CD4-positive, alpha-beta T cell treated with Interleukin-10 for 1 hour (primary cell): ENCODE measurements at regions not wholly inside any gene's neighbourhood (a gene's known extent, or its start where the extent isn't known, plus 50 kb on each side); places are given as distances from the start of the nearest gene placed in this dataset.

Experiments
- DNase-seq: peaks from one replicate; pipeline ENCODE4 v3.0.0-alpha.2; 2020

- no peak for DNase-seq
These were observed 280.4 kb downstream of the TDRD15 start for GRCh38 chr2:21404137-21404536.

- no peak for DNase-seq
These were observed 281.3 kb downstream of the TDRD15 start for GRCh38 chr2:21404827-21405625.

GRCh38 chr2:21406386-21406785, 282.6 kb downstream of the TDRD15 start:
- no peak for DNase-seq

GRCh38 chr2:21406911-21407310, 283.1 kb downstream of the TDRD15 start:
- DNase-seq = no peak

GRCh38 chr2:21407851-21408250, 284.1 kb downstream of the TDRD15 start:
- DNase-seq = no peak

GRCh38 chr2:21411741-21412140, 288.0 kb downstream of the TDRD15 start:
- DNase-seq = no peak

GRCh38 chr2:21412944-21413443, 289.2 kb downstream of the TDRD15 start:
- DNase-seq = no peak

- no peak for DNase-seq
These were observed 291.5 kb downstream of the TDRD15 start for GRCh38 chr2:21415234-21415633.

GRCh38 chr2:21416226-21416625, 292.5 kb downstream of the TDRD15 start:
- DNase-seq = no peak

- DNase-seq = no peak
These were observed 294.7 kb downstream of the TDRD15 start for GRCh38 chr2:21418456-21418855.

GRCh38 chr2:21420553-21421335, 297.0 kb downstream of the TDRD15 start:
- no peak for DNase-seq

GRCh38 chr2:21422050-21422449, 298.3 kb downstream of the TDRD15 start:
- no peak for DNase-seq

- no peak for DNase-seq
These were observed 299.2 kb downstream of the TDRD15 start for GRCh38 chr2:21422724-21423522.

GRCh38 chr2:21423854-21424253, 300.1 kb downstream of the TDRD15 start:
- no peak for DNase-seq

GRCh38 chr2:21424375-21424774, 300.6 kb downstream of the TDRD15 start:
- DNase-seq = no peak

- DNase-seq = no peak
These were observed 303.8 kb downstream of the TDRD15 start for GRCh38 chr2:21427606-21428005.

GRCh38 chr2:21428754-21429153, 305.0 kb downstream of the TDRD15 start:
- DNase-seq = no peak

GRCh38 chr2:21429747-21430146, 306.0 kb downstream of the TDRD15 start:
- no peak for DNase-seq

GRCh38 chr2:21431078-21431477, 307.3 kb downstream of the TDRD15 start:
- no peak for DNase-seq

- DNase-seq = no peak
These were observed 315.2 kb downstream of the TDRD15 start for GRCh38 chr2:21438949-21439348.

GRCh38 chr2:21441442-21441841, 317.7 kb downstream of the TDRD15 start:
- no peak for DNase-seq

GRCh38 chr2:21443494-21444105, 319.8 kb downstream of the TDRD15 start:
- DNase-seq = no peak

- DNase-seq = no peak
These were observed 326.1 kb downstream of the TDRD15 start for GRCh38 chr2:21449881-21450280.
